Liver (tissue), 8 donors: ENCODE measurements at regions not wholly inside any gene's neighbourhood (a gene's known extent, or its start where the extent isn't known, plus 50 kb on each side); places are given as distances from the start of the nearest gene placed in this dataset.
"Not testable (repeated sequence)": the region's sequence is repeated elsewhere in the genome, so short reads cannot be mapped to it uniquely, and the experiment has no call there.

Experiments used
- DNase-seq: peaks from one replicate; pipeline ENCODE4 v3.0.0-alpha.2; 2017; ENCODE audit warnings: low spot score
- H3K27ac ChIP-seq, 2 donors: one replicate each; pipeline ENCODE4 v1.7.0; 2013; ENCODE audit warnings: inconsistent platforms in 2 of 2, low read length in 2 of 2, control low read depth in 1 of 2, low read depth in 1 of 2, mild to moderate bottlenecking in 1 of 2
- H3K27me3 ChIP-seq, 4 donors: one replicate each; pipeline versions ENCODE4 v1.6.1 to v1.7.0; 2013; ENCODE audit warnings: low read length in 3 of 4, inconsistent platforms in 1 of 4, mild to moderate bottlenecking in 1 of 4, moderate library complexity in 1 of 4; ENCODE audit not compliant: control insufficient read depth in 4 of 4, insufficient read depth in 4 of 4
- H3K36me3 ChIP-seq, 4 donors: one replicate each; pipeline versions ENCODE4 v1.6.1 to v1.7.0; 2013; ENCODE audit warnings: low read length in 3 of 4, mild to moderate bottlenecking in 3 of 4, low read depth in 1 of 4, moderate library complexity in 1 of 4; ENCODE audit not compliant: control insufficient read depth in 4 of 4, insufficient read depth in 3 of 4
- H3K4me1 ChIP-seq, 4 donors: one replicate each; pipeline versions ENCODE4 v1.6.1 to v1.7.0; 2013; ENCODE audit warnings: low read length in 3 of 4, mild to moderate bottlenecking in 3 of 4, moderate library complexity in 1 of 4; ENCODE audit not compliant: control insufficient read depth in 4 of 4, insufficient read depth in 4 of 4
- H3K4me3 ChIP-seq, 3 donors: one replicate each; pipeline versions ENCODE4 v1.6.1 to v1.7.0; 2013; ENCODE audit warnings: low read length in 3 of 3, control low read depth in 1 of 3, low read depth in 1 of 3, mild to moderate bottlenecking in 1 of 3
- H3K9ac ChIP-seq, 2 donors: one replicate each; pipeline ENCODE4 v1.7.0; 2013; ENCODE audit warnings: low read length in 2 of 2, mild to moderate bottlenecking in 2 of 2, moderate library complexity in 2 of 2, control low read depth in 1 of 2, low read depth in 1 of 2
- H3K9me3 ChIP-seq, 4 donors: one replicate each; pipeline versions ENCODE4 v1.6.1 to v1.7.0; 2013; ENCODE audit warnings: low read length in 3 of 4; ENCODE audit not compliant: control insufficient read depth in 4 of 4
- CTCF ChIP-seq: fragments of 150-350 bp; IDR thresholded peaks from 2 replicates; pipeline ENCODE4 v1.5.1; 2017; ENCODE audit warnings: improper control_type of control experiment, low read depth, low read length; ENCODE audit not compliant: missing input control
- GABPA ChIP-seq, 2 donors: IDR thresholded peaks in 1 of 2; conservative IDR thresholded peaks in 1 of 2; 2 replicates each; pipeline ENCODE4 v1.6.1; 2016; ENCODE audit warnings: antibody characterized with exemption in 2 of 2, mild to moderate bottlenecking in 1 of 2, moderate library complexity in 1 of 2
- HNF4A ChIP-seq, 2 donors: conservative IDR thresholded peaks; 2 replicates each; pipeline ENCODE4 v1.6.1; 2016; ENCODE audit warnings: antibody characterized with exemption in 2 of 2, mild to moderate bottlenecking in 2 of 2
- HNF4G ChIP-seq: IDR thresholded peaks from 2 replicates; pipeline ENCODE4 v1.6.1; 2016; ENCODE audit warnings: antibody characterized with exemption
- RAD21 ChIP-seq, 2 donors: IDR thresholded peaks; 2 replicates each; pipeline ENCODE4 v1.6.1; 2016; ENCODE audit warnings: antibody characterized with exemption in 2 of 2, mild to moderate bottlenecking in 2 of 2
- RXRA ChIP-seq, 2 donors: IDR thresholded peaks; 2 replicates each; pipeline ENCODE4 v1.6.1; 2017 to 2018; ENCODE audit warnings: antibody characterized with exemption in 2 of 2, mild to moderate bottlenecking in 1 of 2
- SP1 ChIP-seq: IDR thresholded peaks from 2 replicates; pipeline ENCODE4 v1.6.1; 2018; ENCODE audit warnings: antibody characterized with exemption, mild to moderate bottlenecking
- TAF1 ChIP-seq: conservative IDR thresholded peaks from 2 replicates; pipeline ENCODE4 v1.6.1; 2016; ENCODE audit warnings: antibody characterized with exemption, mild to moderate bottlenecking
- YY1 ChIP-seq: IDR thresholded peaks from 2 replicates; pipeline ENCODE4 v1.6.1; 2016; ENCODE audit warnings: antibody characterized with exemption, mild to moderate bottlenecking
- WGBS: extraction: QIAGEN DNeasy Blood & Tissue Kit; methylation state at CpG from one replicate; pipeline ENCODE4 v1.1.7; 2013; 5-methylcytosine and 5-hydroxymethylcytosine counted together
- TF ChIP-seq, protein P1 (sequence below): IDR thresholded peaks from 2 replicates; pipeline ENCODE4 v1.6.1; 2016; ENCODE audit warnings: antibody characterized with exemption
- donor health status: healthy.
- donor health status: healthy.
- donor health status: healthy.
- donor health status: healthy.
- donor health status: healthy.

DNA sequence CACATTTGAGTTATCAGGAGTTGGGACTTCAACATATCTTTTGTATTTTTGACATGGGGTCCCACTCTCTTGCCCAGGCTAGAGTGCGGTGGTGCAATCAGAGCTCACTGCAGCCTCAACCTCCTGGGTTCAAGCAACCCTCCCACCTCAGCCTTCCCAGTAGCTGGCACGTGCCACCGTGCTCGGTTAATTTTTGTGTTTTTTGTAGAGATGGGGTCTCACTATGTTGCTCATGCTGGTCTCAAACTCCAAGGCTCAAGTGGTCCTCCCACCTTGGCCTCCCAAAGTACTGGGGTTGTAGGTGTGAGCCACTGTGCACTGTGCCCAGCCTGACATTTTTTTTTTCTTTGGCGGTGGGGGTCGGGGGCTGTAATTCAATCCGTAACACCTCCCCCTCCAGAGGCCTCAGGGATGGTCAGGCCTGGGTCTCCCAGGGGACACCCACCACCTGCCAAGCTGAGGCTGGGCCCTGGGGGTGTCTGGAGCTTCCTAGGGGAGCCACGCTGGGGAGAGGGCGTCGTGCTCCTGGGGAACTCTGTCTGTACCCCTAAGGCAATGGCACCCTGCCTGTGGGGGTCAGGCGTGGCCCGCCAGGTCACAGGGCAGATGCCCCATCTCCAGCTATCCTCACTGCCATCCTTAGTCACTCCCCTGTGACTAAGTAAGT is 102.2 kb downstream of the CRLF3 start:
- not testable (repeated sequence) for H3K4me3 ChIP-seq, H3K9ac ChIP-seq, H3K27me3 ChIP-seq, H3K27ac ChIP-seq, H3K4me1 ChIP-seq, H3K36me3 ChIP-seq, H3K9me3 ChIP-seq, DNase-seq
- WGBS, result 93% methylated on average over 12 of the region's 12 CpGs

GRCh38 chr17:30720971-30721370 is 103.5 kb downstream of the CRLF3 start:
- not testable (repeated sequence) for H3K36me3 ChIP-seq, H3K27ac ChIP-seq, H3K9me3 ChIP-seq, H3K4me1 ChIP-seq, DNase-seq, H3K27me3 ChIP-seq, H3K4me3 ChIP-seq, H3K9ac ChIP-seq
- 80% methylated on average over 5 of the region's 5 CpGs for WGBS

DNA sequence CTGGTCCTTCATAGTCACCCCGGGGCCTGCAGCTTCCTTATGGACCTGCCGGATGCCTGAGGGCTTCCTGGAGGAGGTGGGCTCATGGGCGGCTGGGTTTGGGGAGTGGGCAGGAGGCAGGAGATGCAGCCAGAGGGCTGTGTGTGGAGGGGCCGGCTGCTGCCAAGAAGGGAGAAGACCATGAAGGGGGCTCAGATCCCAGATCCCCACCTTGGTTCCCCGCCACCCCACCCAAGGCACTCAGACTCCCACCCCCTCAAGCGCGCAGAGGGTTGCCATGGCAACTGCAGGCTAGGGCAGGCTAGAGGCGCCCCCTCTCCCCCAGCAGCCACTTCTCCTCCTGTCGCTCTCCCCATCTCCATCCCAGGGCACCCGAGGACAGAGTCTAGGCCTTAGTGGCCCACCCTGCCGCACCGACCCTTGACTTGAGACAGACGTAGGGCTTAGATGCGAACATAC is 104.5 kb downstream of the CRLF3 start:
- no peak overlapping the region for H3K4me3 ChIP-seq
- no peak overlapping the region for H3K27ac ChIP-seq
- DNase-seq, result no peak
- no peaks in the 10 kb centered on the region for H3K9me3 ChIP-seq
- no peak overlapping the region for H3K9ac ChIP-seq
- TF ChIP-seq HNF4G (no peak), TAF1 (no peak), GABPA (IDR thresholded peaks at IDR 0.05 in 1 of 2, conservative IDR thresholded peaks at IDR 0.05 in 1 of 2) (no peak), RAD21 (IDR thresholded peaks at IDR 0.05) (no peak), CTCF (no peak), HNF4A (conservative IDR thresholded peaks at IDR 0.05) (no peak), SP1 (no peak), YY1 (no peak), RXRA (IDR thresholded peaks at IDR 0.05) (no peak)
- TF ChIP-seq, protein P1, sequence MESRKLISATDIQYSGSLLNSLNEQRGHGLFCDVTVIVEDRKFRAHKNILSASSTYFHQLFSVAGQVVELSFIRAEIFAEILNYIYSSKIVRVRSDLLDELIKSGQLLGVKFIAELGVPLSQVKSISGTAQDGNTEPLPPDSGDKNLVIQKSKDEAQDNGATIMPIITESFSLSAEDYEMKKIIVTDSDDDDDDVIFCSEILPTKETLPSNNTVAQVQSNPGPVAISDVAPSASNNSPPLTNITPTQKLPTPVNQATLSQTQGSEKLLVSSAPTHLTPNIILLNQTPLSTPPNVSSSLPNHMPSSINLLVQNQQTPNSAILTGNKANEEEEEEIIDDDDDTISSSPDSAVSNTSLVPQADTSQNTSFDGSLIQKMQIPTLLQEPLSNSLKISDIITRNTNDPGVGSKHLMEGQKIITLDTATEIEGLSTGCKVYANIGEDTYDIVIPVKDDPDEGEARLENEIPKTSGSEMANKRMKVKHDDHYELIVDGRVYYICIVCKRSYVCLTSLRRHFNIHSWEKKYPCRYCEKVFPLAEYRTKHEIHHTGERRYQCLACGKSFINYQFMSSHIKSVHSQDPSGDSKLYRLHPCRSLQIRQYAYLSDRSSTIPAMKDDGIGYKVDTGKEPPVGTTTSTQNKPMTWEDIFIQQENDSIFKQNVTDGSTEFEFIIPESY, result no peak
- H3K27me3 ChIP-seq, result no peaks in the 10 kb centered on the region
- no peaks in the 10 kb centered on the region for H3K36me3 ChIP-seq
- 96% methylated on average over 14 of the region's 14 CpGs for WGBS
- no peaks in the 10 kb centered on the region for H3K4me1 ChIP-seq
